KMS-11 (cell line): ENCODE measurements at regions not wholly inside any gene's neighbourhood (a gene's known extent, or its start where the extent isn't known, plus 50 kb on each side); places are given as distances from the start of the nearest gene placed in this dataset.

Experiments
- H2AFZ ChIP-seq: fragments of 200-600 bp; sonication (generic); 2 replicates; pipeline ENCODE4 v1.6.1; 2016; ENCODE audit warnings: antibody characterized with exemption, mixed run types, low read depth
- H3K27ac ChIP-seq: fragments of 200-600 bp; sonication (generic); 2 replicates; pipeline ENCODE4 v1.6.1; 2016; ENCODE audit warnings: mild to moderate bottlenecking, mixed run types
- H3K27me3 ChIP-seq: fragments of 200-600 bp; sonication (generic); 2 replicates; pipeline ENCODE4 v1.6.1; 2017; ENCODE audit warnings: mild to moderate bottlenecking, low read depth, mixed run types, moderate library complexity; ENCODE audit not compliant: insufficient read depth
- H3K36me3 ChIP-seq: fragments of 200-600 bp; sonication (generic); 2 replicates; pipeline ENCODE4 v1.6.1; 2017; ENCODE audit warnings: mild to moderate bottlenecking, mixed run types; ENCODE audit not compliant: insufficient read depth
- H3K4me1 ChIP-seq: fragments of 200-600 bp; sonication (generic); 2 replicates; pipeline ENCODE4 v1.6.1; 2016; ENCODE audit warnings: mild to moderate bottlenecking, low read depth, mixed run types; ENCODE audit not compliant: poor library complexity, severe bottlenecking
- H3K4me2 ChIP-seq: fragments of 200-600 bp; sonication (generic); 2 replicates; pipeline ENCODE4 v1.7.0; 2016; ENCODE audit warnings: mild to moderate bottlenecking, mixed run types
- H3K4me3 ChIP-seq: fragments of 200-600 bp; sonication (generic); IDR thresholded peaks from 2 replicates; pipeline ENCODE4 v1.6.1; 2017; ENCODE audit warnings: low read depth, low read length, mixed read lengths; ENCODE audit not compliant: insufficient read depth
- H3K79me2 ChIP-seq: fragments of 200-600 bp; sonication (generic); 2 replicates; pipeline ENCODE4 v1.6.1; 2016; ENCODE audit warnings: low read depth, mixed run types; ENCODE audit not compliant: insufficient read depth
- H3K9ac ChIP-seq: fragments of 200-600 bp; sonication (generic); 2 replicates; pipeline ENCODE4 v1.6.1; 2016; ENCODE audit warnings: mild to moderate bottlenecking, mixed run types
- H4K20me1 ChIP-seq: fragments of 200-600 bp; sonication (generic); 2 replicates; pipeline ENCODE4 v1.6.1; 2016; ENCODE audit warnings: mild to moderate bottlenecking, mixed run types; ENCODE audit not compliant: insufficient read depth
- CTCF ChIP-seq: fragments of 200-600 bp; sonication (generic); conservative IDR thresholded peaks from 2 replicates; pipeline ENCODE4 v1.6.1; 2017; ENCODE audit warnings: low read depth, mild to moderate bottlenecking, antibody characterized with exemption, low read length, moderate library complexity, mixed read lengths

GRCh38 chr6:16849280-16849987 is 88.2 kb upstream of the ATXN1 start:
- Histone ChIP-seq H3K36me3 (no peaks in the 10 kb centered on the region), H3K27ac (no peak overlapping the region), H2AFZ (no peak overlapping the region), H4K20me1 (no peaks in the 10 kb centered on the region), H3K9ac (no peak overlapping the region), H3K4me1 (peaks cover 11% of the 10 kb centered on the region), H3K4me2 (no peak overlapping the region), H3K27me3 (no peaks in the 10 kb centered on the region), H3K4me3 (no peak overlapping the region), H3K79me2 (no peaks in the 10 kb centered on the region)
- TF ChIP-seq CTCF = no peak

- Histone ChIP-seq H3K27me3 (no peaks in the 10 kb centered on the region), H3K4me2 (no peak overlapping the region), H3K9ac (no peak overlapping the region), H3K79me2 (no peaks in the 10 kb centered on the region), H3K4me3 (no peak overlapping the region), H3K4me1 (peaks cover 3% of the 10 kb centered on the region), H4K20me1 (no peaks in the 10 kb centered on the region), H3K36me3 (no peaks in the 10 kb centered on the region), H2AFZ (no peak overlapping the region), H3K27ac (no peak overlapping the region)
- no peak for TF ChIP-seq CTCF
These were observed 85.1 kb upstream of the ATXN1 start for GRCh38 chr6:16846399-16846778.

GRCh38 chr6:16844183-16844582 is 82.9 kb upstream of the ATXN1 start:
- Histone ChIP-seq H4K20me1 (no peaks in the 10 kb centered on the region), H3K79me2 (no peaks in the 10 kb centered on the region), H3K36me3 (no peaks in the 10 kb centered on the region), H3K27ac (no peak overlapping the region), H3K4me1 (no peaks in the 10 kb centered on the region), H3K4me3 (no peak overlapping the region), H3K9ac (no peak overlapping the region), H2AFZ (no peak overlapping the region), H3K4me2 (no peak overlapping the region), H3K27me3 (no peaks in the 10 kb centered on the region)
- TF ChIP-seq CTCF = no peak

- no peak overlapping the region for H3K4me3 ChIP-seq
- no peaks in the 10 kb centered on the region for H3K27me3 ChIP-seq
- no peak overlapping the region for H3K9ac ChIP-seq
- no peak overlapping the region for H2AFZ ChIP-seq
- H3K4me2 ChIP-seq = no peak overlapping the region
- H4K20me1 ChIP-seq = no peaks in the 10 kb centered on the region
- H3K36me3 ChIP-seq = no peaks in the 10 kb centered on the region
- H3K27ac ChIP-seq = no peak overlapping the region
- TF ChIP-seq CTCF = no peak
- peaks cover 2% of the 10 kb centered on the region for H3K4me1 ChIP-seq
- H3K79me2 ChIP-seq = no peaks in the 10 kb centered on the region
These were observed 81.4 kb upstream of the ATXN1 start for GRCh38 chr6:16842676-16843075.
